Esophagus muscularis mucosa (tissue), 4 donors: ENCODE measurements at regions not wholly inside any gene's neighbourhood (a gene's known extent, or its start where the extent isn't known, plus 50 kb on each side); places are given as distances from the start of the nearest gene placed in this dataset.

Source experiments
- DNase-seq: peaks from one replicate; pipeline ENCODE4 v3.0.0-alpha.2; 2017; ENCODE audit errors: extremely low spot score
- H3K27ac ChIP-seq, 4 donors: fragments of 200-600 bp; sonication (generic); replicated peaks in 1 of 4; 1 replicate in 3 of 4; 2 replicates in 1 of 4; pipeline ENCODE4 v1.5.1; 2016 to 2019; ENCODE audit warnings: mild to moderate bottlenecking in 1 of 4
- H3K27me3 ChIP-seq, 4 donors: fragments of 200-600 bp; sonication (generic); one replicate each; pipeline versions ENCODE4 v1.5.1 to v1.6.0; 2016 to 2019
- H3K36me3 ChIP-seq, 4 donors: fragments of 200-600 bp; sonication (generic); one replicate each; pipeline ENCODE4 v1.5.1; 2016 to 2019
- H3K4me1 ChIP-seq, 4 donors: fragments of 200-600 bp; sonication (generic); one replicate each; pipeline ENCODE4 v1.5.1; 2016 to 2019
- H3K4me3 ChIP-seq, 4 donors: fragments of 200-600 bp; sonication (generic); 1 replicate in 2 of 4; 2 replicates in 2 of 4; pipeline ENCODE4 v1.5.1; 2016 to 2019; ENCODE audit warnings: mild to moderate bottlenecking in 4 of 4, moderate library complexity in 1 of 4
- H3K9me3 ChIP-seq, 4 donors: fragments of 200-600 bp; sonication (generic); 1 replicate in 3 of 4; 2 replicates in 1 of 4; pipeline ENCODE4 v1.5.1; 2016 to 2019
- CTCF ChIP-seq, 3 experiments: fragments of 200-600 bp in 2 of 3; fragments of 450-650 bp in 1 of 3; sonication (generic) in 2 of 3; IDR thresholded peaks; one replicate each; pipeline ENCODE4 v1.5.1; 2017 to 2019; ENCODE audit warnings: antibody characterized with exemption in 3 of 3, mild to moderate bottlenecking in 2 of 3, moderate library complexity in 1 of 3
- EP300 ChIP-seq: sonication (generic); formaldehyde crosslinking; IDR thresholded peaks from one replicate; pipeline ENCODE4 v1.6.1; 2017; ENCODE audit warnings: antibody characterized with exemption
- POLR2A ChIP-seq: fragments of 450-650 bp; IDR thresholded peaks from one replicate; pipeline ENCODE4 v1.6.1; 2017; ENCODE audit warnings: antibody characterized with exemption, moderate library complexity, mild to moderate bottlenecking, low read depth
- POLR2AphosphoS5 ChIP-seq, 2 donors: sonication (generic); formaldehyde crosslinking; IDR thresholded peaks; one replicate each; pipeline ENCODE4 v1.6.1; 2017; ENCODE audit warnings: antibody characterized with exemption in 2 of 2
- WGBS: methylation state at CpG from one replicate; pipeline ENCODE4 v1.1.5; 2018; 5-methylcytosine and 5-hydroxymethylcytosine counted together
- intact Hi-C: fragments of 100-400 bp; cut with DNase I; formaldehyde crosslinking; loops from one replicate; pipeline ENCODE4 v1.15.1; 2023

GRCh38 chr5:135215617-135216470 lies 181.8 kb upstream of the PITX1 start:
- Histone ChIP-seq H3K4me3 (no peak overlapping the region), H3K36me3 (no peaks in the 10 kb centered on the region), H3K27me3 (no peaks in the 10 kb centered on the region), H3K4me1 (peaks cover 5 to 14% (median 10%) of the 10 kb centered on the region in 4 donors), H3K9me3 (no peaks in the 10 kb centered on the region), H3K27ac (no peak overlapping the region)
- intact Hi-C loops: no loop called here
- WGBS: 81% methylated on average over 7 of the region's 7 CpGs
- TF ChIP-seq CTCF (IDR thresholded peaks at IDR 0.05): no peak
- no peak for TF ChIP-seq EP300
- TF ChIP-seq POLR2A: no peak
- TF ChIP-seq POLR2AphosphoS5 (IDR thresholded peaks at IDR 0.05): no peak
- DNase-seq: peak; percentile 68

- no peaks in the 10 kb centered on the region for H3K9me3 ChIP-seq
- peaks cover 5 to 22% (median 17%) of the 10 kb centered on the region in 4 donors for H3K4me1 ChIP-seq
- 78% methylated on average over 5 of the region's 7 CpGs for WGBS
- no peaks in the 10 kb centered on the region for H3K27me3 ChIP-seq
- TF ChIP-seq EP300 (no peak), CTCF (IDR thresholded peaks at IDR 0.05) (no peak), POLR2AphosphoS5 (IDR thresholded peaks at IDR 0.05) (no peak), POLR2A (no peak)
- no peak overlapping the region for H3K27ac ChIP-seq
- DNase-seq: peak; percentile 86
- intact Hi-C loops: no loop called here
- no peaks in the 10 kb centered on the region for H3K36me3 ChIP-seq
- H3K4me3 ChIP-seq: no peak overlapping the region
Measured at GRCh38 chr5:135214897-135215616, 181.0 kb upstream of the PITX1 start.

GRCh38 chr5:135213466-135214239 lies 179.6 kb upstream of the PITX1 start:
- 92% methylated on average over 12 of the region's 15 CpGs for WGBS
- no peak for TF ChIP-seq CTCF (IDR thresholded peaks at IDR 0.05)
- no peak for TF ChIP-seq POLR2AphosphoS5 (IDR thresholded peaks at IDR 0.05)
- TF ChIP-seq EP300: no peak
- TF ChIP-seq POLR2A: no peak
- Histone ChIP-seq H3K4me1 (peaks cover 5 to 36% (median 30%) of the 10 kb centered on the region in 4 donors), H3K36me3 (no peaks in the 10 kb centered on the region), H3K9me3 (no peaks in the 10 kb centered on the region), H3K4me3 (no peak overlapping the region), H3K27ac (no peak overlapping the region), H3K27me3 (no peaks in the 10 kb centered on the region)
- intact Hi-C loops: no loop called here
- peak; percentile 86 for DNase-seq

GRCh38 chr5:135213027-135213386 lies 179.0 kb upstream of the PITX1 start:
- H3K4me3 ChIP-seq: no peak overlapping the region
- TF ChIP-seq EP300 (no peak), POLR2AphosphoS5 (IDR thresholded peaks at IDR 0.05) (no peak), CTCF (IDR thresholded peaks at IDR 0.05) (no peak), POLR2A (no peak)
- WGBS: 83% methylated on average over 5 of the region's 5 CpGs

More at GRCh38 chr5:135213027-135213386, 179.0 kb upstream of the PITX1 start:
- intact Hi-C loops: no loop called here
- no peaks in the 10 kb centered on the region for H3K9me3 ChIP-seq
- peak; percentile 66 for DNase-seq
- H3K4me1 ChIP-seq: peaks cover 5 to 41% (median 33%) of the 10 kb centered on the region in 4 donors
- no peaks in the 10 kb centered on the region for H3K27me3 ChIP-seq
- no peak overlapping the region for H3K27ac ChIP-seq
- H3K36me3 ChIP-seq: no peaks in the 10 kb centered on the region
